DOHH2 (cell line): ENCODE measurements at regions not wholly inside any gene's neighbourhood (a gene's known extent, or its start where the extent isn't known, plus 50 kb on each side); places are given as distances from the start of the nearest gene placed in this dataset.

Experiments
- CTCF ChIP-seq: fragments of 200-600 bp; sonication (generic); IDR thresholded peaks from one replicate; pipeline ENCODE4 v1.5.1; 2014; ENCODE audit warnings: antibody characterized with exemption, mild to moderate bottlenecking, low read depth, low read length; ENCODE audit not compliant: poor library complexity, severe bottlenecking
- EZH2phosphoT487 ChIP-seq: fragments of 200-600 bp; sonication (generic); IDR thresholded peaks from 2 replicates; pipeline ENCODE4 v1.6.1; 2017; ENCODE audit warnings: borderline replicate concordance, mild to moderate bottlenecking, antibody characterized with exemption, low read length, moderate library complexity, mixed read lengths

DNA sequence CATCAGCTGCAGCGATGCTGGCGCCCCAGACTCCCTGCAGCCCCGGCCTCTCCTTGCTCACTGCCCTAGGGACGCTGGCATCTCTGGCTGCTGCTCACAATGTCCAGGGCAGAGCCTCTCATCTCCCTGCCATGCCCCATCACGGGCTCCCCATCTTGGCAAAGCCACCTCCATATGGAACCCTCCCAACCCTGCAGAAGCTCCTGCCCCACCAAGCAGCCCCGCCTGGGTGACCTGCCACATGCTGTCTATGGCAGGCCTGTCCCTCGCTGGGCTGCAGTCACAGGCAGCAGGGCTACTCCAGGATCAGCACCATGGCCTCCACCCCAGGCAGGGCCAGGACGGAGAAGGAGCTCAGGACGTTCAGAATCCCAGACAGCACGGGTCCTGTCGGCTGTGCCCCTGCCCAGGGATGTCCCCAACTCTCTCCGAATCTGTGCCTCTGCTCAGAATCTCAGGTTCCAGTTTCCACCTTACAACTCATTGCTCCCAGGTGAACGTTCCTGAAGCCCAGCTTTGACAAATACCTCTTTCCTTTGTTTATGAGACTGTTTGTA, 58.4 kb downstream of the PLXNA1 start:
- TF ChIP-seq CTCF: no peak
- no peak for TF ChIP-seq EZH2phosphoT487
